WTC11 (cell line): ENCODE measurements at regions not wholly inside any gene's neighbourhood (a gene's known extent, or its start where the extent isn't known, plus 50 kb on each side); places are given as distances from the start of the nearest gene placed in this dataset.

Source experiments
- ATAC-seq: fragments of 200-7000 bp; cut with Tn5 transposase; 2 replicates; pipeline ENCODE4 v1.10.0; 2021; ENCODE audit warnings: mild to moderate bottlenecking, moderate library complexity
- CTCF ChIA-PET: fragments of 300-600 bp; sonication (Branson Sonifier 250); formaldehyde crosslinking; loops from one replicate; lab custom pipeline; 2021; ENCODE audit warnings: antibody characterized with exemption; lab: Charles Lee
- POLR2A ChIA-PET: fragments of 350-600 bp; sonication (Branson Sonifier 250); formaldehyde crosslinking; loops from one replicate; lab custom pipeline; 2021; ENCODE audit warnings: antibody characterized with exemption; lab: Charles Lee
- DNase-seq: peaks from one replicate; pipeline ENCODE4 v3.0.0; 2021; ENCODE audit warnings: low spot score
- H3K27ac Mint-ChIP-seq: 2 replicates; pipeline ENCODE4 v1.8.0; 2021; ENCODE audit warnings: mixed read lengths
- H3K27me3 Mint-ChIP-seq: 2 replicates; pipeline ENCODE4 v1.8.0; 2021; ENCODE audit warnings: low read depth, mild to moderate bottlenecking, moderate library complexity, mixed read lengths
- H3K36me3 Mint-ChIP-seq: 2 replicates; pipeline ENCODE4 v1.8.0; 2021; ENCODE audit warnings: mixed read lengths
- H3K4me1 Mint-ChIP-seq: 2 replicates; pipeline ENCODE4 v1.8.0; 2022; ENCODE audit warnings: mixed read lengths
- H3K4me3 Mint-ChIP-seq: 2 replicates; pipeline ENCODE4 v1.8.0; 2021; ENCODE audit warnings: mild to moderate bottlenecking, moderate library complexity, mixed read lengths
- H3K9me3 Mint-ChIP-seq: 2 replicates; pipeline ENCODE4 v1.8.0; 2021; ENCODE audit warnings: mixed read lengths
- ATF2 ChIP-seq: sonication (generic); formaldehyde crosslinking; IDR thresholded peaks from 2 replicates; pipeline ENCODE4 v1.8.1; 2022; ENCODE audit warnings: low read depth, missing genetic modification reagents, borderline replicate concordance
- CBFB ChIP-seq: sonication (generic); formaldehyde crosslinking; IDR thresholded peaks from 2 replicates; pipeline ENCODE4 v1.8.1; 2022; ENCODE audit warnings: mild to moderate bottlenecking, low read depth, missing genetic modification reagents
- CREM ChIP-seq: sonication (generic); formaldehyde crosslinking; IDR thresholded peaks from 2 replicates; pipeline ENCODE4 v1.8.1; 2022; ENCODE audit warnings: mild to moderate bottlenecking, missing genetic modification reagents, moderate library complexity
- ETV6 ChIP-seq: sonication (generic); formaldehyde crosslinking; IDR thresholded peaks from 2 replicates; pipeline ENCODE4 v1.8.1; 2022; ENCODE audit warnings: mild to moderate bottlenecking, missing genetic modification reagents
- FOXK1 ChIP-seq: sonication (generic); formaldehyde crosslinking; IDR thresholded peaks from 2 replicates; pipeline ENCODE4 v1.8.0; 2022; ENCODE audit warnings: mild to moderate bottlenecking, moderate library complexity, missing genetic modification reagents
- GRHL2 ChIP-seq: fragments of 250-450 bp; sonication (Bioruptor Pico); IDR thresholded peaks from 2 replicates; pipeline ENCODE4 v1.8.0; 2022; ENCODE audit warnings: mild to moderate bottlenecking, moderate library complexity; ENCODE audit not compliant: insufficient replicate concordance, severe bottlenecking
- GTF2I ChIP-seq: fragments of 250-450 bp; sonication (Bioruptor Pico); conservative IDR thresholded peaks from 2 replicates; pipeline ENCODE4 v1.4.0; 2021; ENCODE audit warnings: mild to moderate bottlenecking
- HMGA2 ChIP-seq: fragments of 250-450 bp; sonication (Bioruptor Pico); IDR thresholded peaks from 2 replicates; pipeline ENCODE4 v1.4.0; 2021; ENCODE audit warnings: mild to moderate bottlenecking, moderate library complexity
- KAT7 ChIP-seq: sonication (generic); formaldehyde crosslinking; IDR thresholded peaks from 2 replicates; pipeline ENCODE4 v1.8.1; 2023; ENCODE audit warnings: missing genetic modification reagents, mild to moderate bottlenecking, borderline replicate concordance
- NFATC4 ChIP-seq: fragments of 250-450 bp; sonication (Bioruptor Pico); IDR thresholded peaks from 2 replicates; pipeline ENCODE4 v1.9.0; 2021; ENCODE audit warnings: mild to moderate bottlenecking
- NFYB ChIP-seq: sonication (generic); formaldehyde crosslinking; conservative IDR thresholded peaks from 2 replicates; pipeline ENCODE4 v1.8.0; 2022; ENCODE audit warnings: low read depth, missing genetic modification reagents
- OVOL2 ChIP-seq: fragments of 250-450 bp; sonication (Bioruptor Pico); IDR thresholded peaks from 2 replicates; pipeline ENCODE4 v1.9.0; 2021; ENCODE audit warnings: mild to moderate bottlenecking, borderline replicate concordance
- RELA ChIP-seq: sonication (generic); formaldehyde crosslinking; IDR thresholded peaks from 2 replicates; pipeline ENCODE4 v1.8.1; 2022; ENCODE audit warnings: missing genetic modification reagents, mild to moderate bottlenecking, borderline replicate concordance
- SP1 ChIP-seq: sonication (generic); formaldehyde crosslinking; conservative IDR thresholded peaks from 2 replicates; pipeline ENCODE4 v1.8.1; 2022; ENCODE audit warnings: missing genetic modification reagents
- STAT6 ChIP-seq: sonication (generic); formaldehyde crosslinking; conservative IDR thresholded peaks from 2 replicates; pipeline ENCODE4 v1.8.1; 2023; ENCODE audit warnings: mild to moderate bottlenecking, low read depth, missing genetic modification reagents, moderate library complexity
- TEAD4 ChIP-seq: sonication (generic); formaldehyde crosslinking; IDR thresholded peaks from 2 replicates; pipeline ENCODE4 v1.8.0; 2022; ENCODE audit warnings: mild to moderate bottlenecking, missing genetic modification reagents
- USF1 ChIP-seq: sonication (generic); formaldehyde crosslinking; IDR thresholded peaks from 2 replicates; pipeline ENCODE4 v1.8.0; 2022; ENCODE audit warnings: mild to moderate bottlenecking, missing genetic modification reagents
- ZBTB21 ChIP-seq: sonication (generic); formaldehyde crosslinking; IDR thresholded peaks from 2 replicates; pipeline ENCODE4 v1.8.1; 2023; ENCODE audit warnings: mild to moderate bottlenecking, missing genetic modification reagents, borderline replicate concordance
- ZNF138 ChIP-seq: sonication (generic); formaldehyde crosslinking; conservative IDR thresholded peaks from 2 replicates; pipeline ENCODE4 v1.8.1; 2022; ENCODE audit warnings: mild to moderate bottlenecking, moderate library complexity, missing genetic modification reagents
- ZNF396 ChIP-seq: fragments of 250-450 bp; sonication (Bioruptor Pico); IDR thresholded peaks from 2 replicates; pipeline ENCODE4 v1.8.0; 2021; ENCODE audit warnings: mild to moderate bottlenecking, moderate library complexity, borderline replicate concordance
- TF ChIP-seq, protein P1 (sequence below): fragments of 250-450 bp; sonication (Bioruptor Pico); IDR thresholded peaks from 2 replicates; pipeline ENCODE4 v1.9.0; 2021; ENCODE audit warnings: mild to moderate bottlenecking, borderline replicate concordance
- TF ChIP-seq, protein P2 (sequence below): sonication (generic); formaldehyde crosslinking; IDR thresholded peaks from 2 replicates; pipeline ENCODE4 v1.8.1; 2023; ENCODE audit warnings: mild to moderate bottlenecking, missing genetic modification reagents, moderate library complexity

DNA sequence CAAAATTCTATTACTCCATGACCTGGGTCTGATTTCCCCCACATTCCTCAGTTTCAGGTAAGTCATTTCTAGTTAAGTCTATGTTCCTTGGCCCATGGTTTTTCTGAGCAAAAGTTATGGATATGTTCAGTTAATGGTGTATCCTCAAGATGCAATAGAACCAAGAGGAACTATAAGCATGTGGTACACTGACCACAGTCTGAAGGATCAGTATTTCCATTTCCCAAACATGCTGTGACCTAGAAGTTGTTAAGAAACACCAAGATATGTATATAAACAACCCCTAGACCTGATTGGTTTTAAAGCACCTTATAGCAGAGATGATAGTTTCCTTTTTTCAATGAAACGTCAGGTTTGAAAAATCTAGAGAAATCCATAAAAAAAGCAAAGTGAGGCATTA lies 94.2 kb upstream of the ABCB5 start:
- Mint-ChIP-seq H3K4me1 (no peaks in the 10 kb centered on the region), H3K36me3 (no peaks in the 10 kb centered on the region), H3K4me3 (no peak overlapping the region), H3K27ac (no peak overlapping the region), H3K9me3 (peaks cover 13% of the 10 kb centered on the region), H3K27me3 (no peaks in the 10 kb centered on the region)
- TF ChIP-seq RELA (CRISPR knock-in tag) (no peak), GTF2I (no peak), HMGA2 (CRISPR knock-in tag) (no peak)
- ChIA-PET POLR2A (no interaction called here), CTCF (no interaction called here)
- DNase-seq (no peak), ATAC-seq (no peak)

- DNase-seq (no peak), ATAC-seq (no peak)
- Mint-ChIP-seq H3K4me3 (no peak overlapping the region), H3K36me3 (peaks cover 10% of the 10 kb centered on the region), H3K27me3 (no peaks in the 10 kb centered on the region; the same call in 1 of the 2 replicates), H3K27ac (no peak overlapping the region), H3K4me1 (no peaks in the 10 kb centered on the region), H3K9me3 (peaks cover 21% of the 10 kb centered on the region)
- CTCF ChIA-PET = interaction anchor here (0.6 to 1.0 kb wide), 4 partner anchors 10 to 114 kb away, joined by 3 to 4 read pairs (median 4); no protein-coding TSS in a partner anchor
- TF ChIP-seq NFATC4 (CRISPR knock-in tag) (no peak), SP1 (CRISPR knock-in tag) (no peak), GRHL2 (CRISPR knock-in tag) (no peak)
- POLR2A ChIA-PET = interaction anchor here (0.6 to 1.4 kb wide), 2 partner anchors 501 to 820 kb away, joined by 3 to 4 read pairs; no protein-coding TSS in a partner anchor
These were observed 86.2 kb upstream of the ABCB5 start for GRCh38 chr7:20529260-20529659.

DNA sequence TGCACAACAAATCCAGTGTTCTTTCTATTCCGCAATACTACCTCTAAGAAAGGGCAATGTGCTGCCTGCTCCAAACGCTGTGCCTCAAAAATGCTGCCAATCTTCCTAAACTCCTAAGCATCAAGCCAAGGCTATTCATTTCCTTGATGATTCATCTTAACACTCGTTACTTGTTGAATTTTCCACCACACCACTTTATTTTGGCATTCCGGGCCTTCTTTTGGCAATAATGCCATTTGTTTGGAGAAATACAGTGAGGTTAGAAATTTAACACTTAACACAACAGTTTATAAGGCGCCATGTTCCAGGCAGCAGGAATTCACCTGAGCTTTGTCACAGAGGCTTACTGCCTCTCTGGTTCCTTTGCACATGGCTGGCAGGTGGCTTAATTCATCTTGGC lies 82.6 kb upstream of the ABCB5 start:
- ATAC-seq = no peak
- no peak overlapping the region for H3K27ac Mint-ChIP-seq
- no peaks in the 10 kb centered on the region; the same call in 1 of the 2 replicates for H3K27me3 Mint-ChIP-seq
- DNase-seq = no peak
- ChIA-PET CTCF (interaction anchor here (1.2 to 1.5 kb wide), 2 partner anchors 66 to 119 kb away, joined by 3 to 6 read pairs; no protein-coding TSS in a partner anchor), POLR2A (no interaction called here)
- no peak overlapping the region for H3K4me3 Mint-ChIP-seq
- H3K36me3 Mint-ChIP-seq = peaks cover 10% of the 10 kb centered on the region
- peaks cover 13% of the 10 kb centered on the region for H3K9me3 Mint-ChIP-seq
- peaks cover 12% of the 10 kb centered on the region for H3K4me1 Mint-ChIP-seq
- TF ChIP-seq FOXK1 (CRISPR knock-in tag) (no peak), ZNF396 (CRISPR knock-in tag) (no peak), ZBTB21 (CRISPR knock-in tag) (no peak), CBFB (CRISPR knock-in tag) (no peak), ATF2 (CRISPR knock-in tag) (no peak), USF1 (CRISPR knock-in tag) (no peak), OVOL2 (CRISPR knock-in tag) (no peak), ETV6 (CRISPR knock-in tag) (no peak), CREM (CRISPR knock-in tag) (no peak), KAT7 (CRISPR knock-in tag) (no peak), NFATC4 (CRISPR knock-in tag) (no peak), GTF2I (no peak), HMGA2 (CRISPR knock-in tag) (no peak), TEAD4 (CRISPR knock-in tag) (no peak), STAT6 (CRISPR knock-in tag) (no peak), NFYB (CRISPR knock-in tag) (no peak), ZNF138 (CRISPR knock-in tag) (no peak)
- TF ChIP-seq, protein P1, sequence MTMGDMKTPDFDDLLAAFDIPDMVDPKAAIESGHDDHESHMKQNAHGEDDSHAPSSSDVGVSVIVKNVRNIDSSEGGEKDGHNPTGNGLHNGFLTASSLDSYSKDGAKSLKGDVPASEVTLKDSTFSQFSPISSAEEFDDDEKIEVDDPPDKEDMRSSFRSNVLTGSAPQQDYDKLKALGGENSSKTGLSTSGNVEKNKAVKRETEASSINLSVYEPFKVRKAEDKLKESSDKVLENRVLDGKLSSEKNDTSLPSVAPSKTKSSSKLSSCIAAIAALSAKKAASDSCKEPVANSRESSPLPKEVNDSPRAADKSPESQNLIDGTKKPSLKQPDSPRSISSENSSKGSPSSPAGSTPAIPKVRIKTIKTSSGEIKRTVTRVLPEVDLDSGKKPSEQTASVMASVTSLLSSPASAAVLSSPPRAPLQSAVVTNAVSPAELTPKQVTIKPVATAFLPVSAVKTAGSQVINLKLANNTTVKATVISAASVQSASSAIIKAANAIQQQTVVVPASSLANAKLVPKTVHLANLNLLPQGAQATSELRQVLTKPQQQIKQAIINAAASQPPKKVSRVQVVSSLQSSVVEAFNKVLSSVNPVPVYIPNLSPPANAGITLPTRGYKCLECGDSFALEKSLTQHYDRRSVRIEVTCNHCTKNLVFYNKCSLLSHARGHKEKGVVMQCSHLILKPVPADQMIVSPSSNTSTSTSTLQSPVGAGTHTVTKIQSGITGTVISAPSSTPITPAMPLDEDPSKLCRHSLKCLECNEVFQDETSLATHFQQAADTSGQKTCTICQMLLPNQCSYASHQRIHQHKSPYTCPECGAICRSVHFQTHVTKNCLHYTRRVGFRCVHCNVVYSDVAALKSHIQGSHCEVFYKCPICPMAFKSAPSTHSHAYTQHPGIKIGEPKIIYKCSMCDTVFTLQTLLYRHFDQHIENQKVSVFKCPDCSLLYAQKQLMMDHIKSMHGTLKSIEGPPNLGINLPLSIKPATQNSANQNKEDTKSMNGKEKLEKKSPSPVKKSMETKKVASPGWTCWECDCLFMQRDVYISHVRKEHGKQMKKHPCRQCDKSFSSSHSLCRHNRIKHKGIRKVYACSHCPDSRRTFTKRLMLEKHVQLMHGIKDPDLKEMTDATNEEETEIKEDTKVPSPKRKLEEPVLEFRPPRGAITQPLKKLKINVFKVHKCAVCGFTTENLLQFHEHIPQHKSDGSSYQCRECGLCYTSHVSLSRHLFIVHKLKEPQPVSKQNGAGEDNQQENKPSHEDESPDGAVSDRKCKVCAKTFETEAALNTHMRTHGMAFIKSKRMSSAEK (CRISPR knock-in tag) = no peak
- TF ChIP-seq, protein P2, sequence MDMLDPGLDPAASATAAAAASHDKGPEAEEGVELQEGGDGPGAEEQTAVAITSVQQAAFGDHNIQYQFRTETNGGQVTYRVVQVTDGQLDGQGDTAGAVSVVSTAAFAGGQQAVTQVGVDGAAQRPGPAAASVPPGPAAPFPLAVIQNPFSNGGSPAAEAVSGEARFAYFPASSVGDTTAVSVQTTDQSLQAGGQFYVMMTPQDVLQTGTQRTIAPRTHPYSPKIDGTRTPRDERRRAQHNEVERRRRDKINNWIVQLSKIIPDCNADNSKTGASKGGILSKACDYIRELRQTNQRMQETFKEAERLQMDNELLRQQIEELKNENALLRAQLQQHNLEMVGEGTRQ (CRISPR knock-in tag) = no peak
- TF ChIP-seq, all 79 proteins: peak for 0
